B cell (primary cell): ENCODE measurements at regions not wholly inside any gene's neighbourhood (a gene's known extent, or its start where the extent isn't known, plus 50 kb on each side); places are given as distances from the start of the nearest gene placed in this dataset.

Experiments used
- ATAC-seq: fragments of 200-7000 bp; cut with Tn5 transposase; one replicate; pipeline ENCODE4 v1.10.0; 2021; ENCODE audit warnings: low read depth, mild to moderate bottlenecking, moderate number of reproducible peaks, moderate library complexity
- CTCF ChIA-PET: fragments of 350-600 bp; sonication (Branson Sonifier 250); formaldehyde crosslinking; loops from one replicate; lab custom pipeline; 2021; ENCODE audit warnings: antibody characterized with exemption, inconsistent platforms; lab: Charles Lee
- POLR2A ChIA-PET: fragments of 350-600 bp; sonication (Branson Sonifier 250); formaldehyde crosslinking; loops from one replicate; lab custom pipeline; 2021; ENCODE audit warnings: antibody characterized with exemption; lab: Charles Lee
- DNase-seq: peaks from one replicate; pipeline ENCODE4 v3.0.0; 2013
- H2AFZ ChIP-seq: 2 replicates; pipeline ENCODE4 v1.6.1; 2012; ENCODE audit warnings: mild to moderate bottlenecking, low read depth, low read length; ENCODE audit not compliant: insufficient read depth, poor library complexity, severe bottlenecking
- H3K27ac ChIP-seq, 2 donors: 1 replicate in 1 of 2; 2 replicates in 1 of 2; pipeline ENCODE4 v1.5.1; 2012 to 2013; ENCODE audit warnings: low read length in 2 of 2, mild to moderate bottlenecking in 2 of 2, moderate library complexity in 1 of 2
- H3K27me3 ChIP-seq, 4 experiments: fragments of 200-600 bp in 1 of 4; sonication (generic) in 1 of 4; replicated peaks in 1 of 4; 1 replicate in 2 of 4; 2 replicates in 2 of 4; pipeline versions ENCODE4 v1.6.1 to v1.7.0; 2013 to 2016; ENCODE audit warnings: low read length in 3 of 4, mild to moderate bottlenecking in 2 of 4, mixed read lengths in 1 of 4, moderate library complexity in 1 of 4; ENCODE audit not compliant: insufficient read depth in 4 of 4, control insufficient read depth in 3 of 4; ENCODE audit errors: control extremely low read depth in 1 of 4
- H3K36me3 ChIP-seq, 2 experiments: replicated peaks in 1 of 2; 1 replicate in 1 of 2; 2 replicates in 1 of 2; pipeline versions ENCODE4 v1.6.1 to v1.7.1; 2013; ENCODE audit warnings: low read length in 1 of 2; ENCODE audit not compliant: insufficient read depth in 2 of 2, control insufficient read depth in 1 of 2; ENCODE audit errors: control extremely low read depth in 1 of 2, extremely low read depth in 1 of 2
- H3K4me1 ChIP-seq, 2 donors: fragments of 200-600 bp in 1 of 2; sonication (generic) in 1 of 2; 1 replicate in 1 of 2; 2 replicates in 1 of 2; pipeline versions ENCODE4 v1.5.1 to v1.6.1; 2013 to 2017; ENCODE audit warnings: low read length in 2 of 2; ENCODE audit not compliant: control insufficient read depth in 2 of 2, insufficient read depth in 2 of 2
- H3K4me2 ChIP-seq: replicated peaks from 2 replicates; pipeline ENCODE3; 2012; ENCODE audit warnings: mild to moderate bottlenecking, low read depth, low read length; ENCODE audit not compliant: poor library complexity, severe bottlenecking
- H3K4me3 ChIP-seq, 5 experiments: fragments of 200-600 bp in 1 of 5; sonication (generic) in 1 of 5; 1 replicate in 3 of 5; 2 replicates in 2 of 5; pipeline versions ENCODE4 v1.5.1 to v1.7.0; 2011 to 2016; ENCODE audit warnings: low read length in 4 of 5, mild to moderate bottlenecking in 4 of 5, low read depth in 2 of 5, control low read depth in 1 of 5, moderate library complexity in 1 of 5; ENCODE audit not compliant: insufficient read depth in 1 of 5; ENCODE audit errors: control extremely low read depth in 1 of 5, extremely low read depth in 1 of 5
- H3K79me2 ChIP-seq: fragments of 200-600 bp; sonication (generic); one replicate; pipeline ENCODE4 v1.6.0; 2016; ENCODE audit warnings: low read length; ENCODE audit not compliant: control insufficient read depth, insufficient read depth
- H3K9ac ChIP-seq: fragments of 200-600 bp; sonication (generic); 2 replicates; pipeline ENCODE4 v1.6.1; 2017; ENCODE audit warnings: mild to moderate bottlenecking, low read length, moderate library complexity
- H3K9me3 ChIP-seq, 3 donors: one replicate each; pipeline versions ENCODE4 v1.6.1 to v1.7.1; 2013; ENCODE audit warnings: low read length in 2 of 3; ENCODE audit not compliant: control insufficient read depth in 2 of 3, insufficient read depth in 1 of 3; ENCODE audit errors: control extremely low read depth in 1 of 3
- H4K20me1 ChIP-seq: 2 replicates; pipeline ENCODE4 v1.6.0; 2012; ENCODE audit warnings: mild to moderate bottlenecking, low read length; ENCODE audit not compliant: insufficient read depth, control insufficient read depth, poor library complexity, severe bottlenecking
- H3K27ac Mint-ChIP-seq: one replicate; pipeline ENCODE4 v1.8.0; 2021; ENCODE audit warnings: mixed read lengths
- H3K27me3 Mint-ChIP-seq: one replicate; pipeline ENCODE4 v1.8.0; 2021; ENCODE audit warnings: mixed read lengths
- H3K4me1 Mint-ChIP-seq: one replicate; pipeline ENCODE4 v1.8.0; 2021; ENCODE audit warnings: mixed read lengths
- H3K4me3 Mint-ChIP-seq: one replicate; pipeline ENCODE4 v1.8.0; 2021; ENCODE audit warnings: mixed read lengths
- H3K9me3 Mint-ChIP-seq: one replicate; pipeline ENCODE4 v1.8.0; 2022; ENCODE audit warnings: mixed read lengths; ENCODE audit not compliant: insufficient read depth
- CTCF ChIP-seq: fragments of 200-600 bp; IDR thresholded peaks from one replicate; pipeline ENCODE4 v1.8.0; 2022; ENCODE audit warnings: antibody characterized with exemption, mild to moderate bottlenecking
- EZH2 ChIP-seq: IDR thresholded peaks from 2 replicates; pipeline ENCODE4 v1.6.1; 2012; ENCODE audit warnings: borderline replicate concordance, low read depth, mild to moderate bottlenecking, moderate library complexity, low read length; ENCODE audit not compliant: insufficient read depth, poor library complexity, severe bottlenecking
- WGBS: methylation state at CpG from one replicate; pipeline ENCODE4 v1.1.5; 2013; ENCODE audit warnings: missing lambda C conversion rate; ENCODE audit not compliant: insufficient coverage; 5-methylcytosine and 5-hydroxymethylcytosine counted together
- intact Hi-C: fragments of 100-400 bp; cut with micrococcal nuclease; formaldehyde crosslinking; loops from one replicate; pipeline ENCODE4 v1.10.0; 2022

DNA sequence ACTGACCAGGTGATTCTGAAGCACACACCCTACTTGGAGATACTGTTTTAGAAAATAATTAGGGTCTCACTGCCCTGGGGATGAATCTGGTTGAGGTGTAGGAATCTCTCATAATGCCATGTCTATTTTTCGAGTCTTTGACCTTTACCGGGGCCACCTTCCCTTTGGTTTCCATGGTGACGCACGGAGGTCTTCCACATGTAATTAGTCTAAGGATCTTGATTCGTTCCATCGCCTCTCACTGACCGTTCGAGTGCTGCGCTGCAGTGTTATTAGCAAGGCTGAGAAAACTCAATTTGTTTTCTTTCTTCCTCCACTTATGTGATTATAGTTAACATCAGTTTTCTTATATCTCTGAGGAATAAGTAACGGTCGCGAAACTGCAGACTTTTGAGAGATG is 144.3 kb upstream of the SPACA1 start:
- TF ChIP-seq EZH2 = no peak
- TF ChIP-seq CTCF = no peak
- H3K36me3 ChIP-seq = no peaks in the 10 kb centered on the region
- H2AFZ ChIP-seq = no peak overlapping the region
- intact Hi-C loops = no loop called here
- H3K4me3 ChIP-seq = no peak overlapping the region
- H3K79me2 ChIP-seq = no peaks in the 10 kb centered on the region
- Mint-ChIP-seq H3K9me3 (no peaks in the 10 kb centered on the region), H3K27me3 (no peaks in the 10 kb centered on the region), H3K4me3 (no peak overlapping the region), H3K27ac (no peak overlapping the region), H3K4me1 (peaks cover 11% of the 10 kb centered on the region)
- DNase-seq (no peak), ATAC-seq (no peak)
- H3K9ac ChIP-seq = no peak overlapping the region
- ChIA-PET POLR2A (interaction anchor here (0.6 kb wide), 1 partner anchor 583 kb away, joined by 3 read pairs; no protein-coding TSS in a partner anchor), CTCF (no interaction called here)
- H3K4me2 ChIP-seq = no peak overlapping the region
- WGBS = 98% methylated on average over 6 of the region's 12 CpGs
- no peaks in the 10 kb centered on the region for H3K9me3 ChIP-seq
- peaks cover 4 to 7% of the 10 kb centered on the region in 2 donors for H3K4me1 ChIP-seq
- no peaks in the 10 kb centered on the region for H3K27me3 ChIP-seq
- H3K27ac ChIP-seq = no peak overlapping the region
- no peaks in the 10 kb centered on the region for H4K20me1 ChIP-seq

- no peak overlapping the region for H3K4me2 ChIP-seq
- intact Hi-C loops = no loop called here
- no peak for DNase-seq
- ChIA-PET CTCF (no interaction called here), POLR2A (no interaction called here)
- H3K27me3 ChIP-seq = no peaks in the 10 kb centered on the region
- H3K9me3 Mint-ChIP-seq = no peaks in the 10 kb centered on the region
- no peaks in the 10 kb centered on the region for H3K79me2 ChIP-seq
- H2AFZ ChIP-seq = no peak overlapping the region
- no peaks in the 10 kb centered on the region for H3K36me3 ChIP-seq
- no peaks in the 10 kb centered on the region for H3K9me3 ChIP-seq
- H3K27ac ChIP-seq = no peak overlapping the region
- H3K4me1 ChIP-seq = peaks cover 4 to 7% of the 10 kb centered on the region in 2 donors
- H3K27me3 Mint-ChIP-seq = no peaks in the 10 kb centered on the region
- H3K27ac Mint-ChIP-seq = no peak overlapping the region
- TF ChIP-seq CTCF (no peak), EZH2 (no peak)
- H3K4me3 ChIP-seq = no peak overlapping the region
- no peak overlapping the region for H3K4me3 Mint-ChIP-seq
- ATAC-seq = no peak
- H3K4me1 Mint-ChIP-seq = peaks cover 10% of the 10 kb centered on the region
- H3K9ac ChIP-seq = no peak overlapping the region
- no peaks in the 10 kb centered on the region for H4K20me1 ChIP-seq
Measured at GRCh38 chr6:87902383-87902782, 145.3 kb upstream of the SPACA1 start.
